GM06990 (cell line): ENCODE measurements at regions not wholly inside any gene's neighbourhood (a gene's known extent, or its start where the extent isn't known, plus 50 kb on each side); places are given as distances from the start of the nearest gene placed in this dataset.

Experiments used
- DNase-seq: peaks from one replicate; pipeline ENCODE4 v3.0.0-alpha.2; 2011; ENCODE audit not compliant: insufficient read length; ENCODE audit errors: extremely low read depth
- H3K27me3 ChIP-seq: replicated peaks from 2 replicates; pipeline ENCODE4 v1.6.0; 2011; ENCODE audit warnings: low read length; ENCODE audit not compliant: control insufficient read depth, insufficient read depth
- H3K36me3 ChIP-seq: 2 replicates; pipeline ENCODE4 v1.5.1; 2011; ENCODE audit warnings: low read length; ENCODE audit not compliant: control insufficient read depth, insufficient read depth
- H3K4me3 ChIP-seq: replicated peaks from 2 replicates; pipeline ENCODE4 v1.5.1; 2011; ENCODE audit warnings: low read depth, mild to moderate bottlenecking, control low read depth, low read length
- CTCF ChIP-seq: IDR thresholded peaks from 2 replicates; pipeline ENCODE4 v1.5.1; 2011; ENCODE audit warnings: low read length, control low read depth, mild to moderate bottlenecking, inconsistent platforms; ENCODE audit not compliant: insufficient read depth, poor library complexity, severe bottlenecking

GRCh38 chr7:85620936-85621685 is 434.3 kb upstream of the SEMA3D start:
- H3K4me3 ChIP-seq = no peak overlapping the region
- DNase-seq = no peak
- TF ChIP-seq CTCF = no peak
- no peaks in the 10 kb centered on the region for H3K36me3 ChIP-seq
- no peaks in the 10 kb centered on the region for H3K27me3 ChIP-seq

- H3K36me3 ChIP-seq = no peaks in the 10 kb centered on the region
- TF ChIP-seq CTCF = no peak
- H3K27me3 ChIP-seq = no peaks in the 10 kb centered on the region
- DNase-seq = no peak
- no peak overlapping the region for H3K4me3 ChIP-seq
Observed at GRCh38 chr7:85619236-85619635, 432.4 kb upstream of the SEMA3D start.

- Histone ChIP-seq H3K27me3 (no peaks in the 10 kb centered on the region), H3K36me3 (no peaks in the 10 kb centered on the region), H3K4me3 (no peak overlapping the region)
- TF ChIP-seq CTCF = no peak
- no peak for DNase-seq
Observed at GRCh38 chr7:85614684-85615083, 427.8 kb upstream of the SEMA3D start.

- H3K27me3 ChIP-seq = no peaks in the 10 kb centered on the region
- no peak for TF ChIP-seq CTCF
- H3K4me3 ChIP-seq = no peak overlapping the region
- H3K36me3 ChIP-seq = no peaks in the 10 kb centered on the region
- no peak for DNase-seq
Observed at GRCh38 chr7:85612514-85612913, 425.7 kb upstream of the SEMA3D start.

- Histone ChIP-seq H3K4me3 (no peak overlapping the region), H3K36me3 (no peaks in the 10 kb centered on the region), H3K27me3 (no peaks in the 10 kb centered on the region)
- no peak for DNase-seq
- no peak for TF ChIP-seq CTCF
Observed at GRCh38 chr7:85608804-85609203, 421.9 kb upstream of the SEMA3D start.

GRCh38 chr7:85602196-85602595 is 415.3 kb upstream of the SEMA3D start:
- DNase-seq = no peak
- Histone ChIP-seq H3K36me3 (no peaks in the 10 kb centered on the region), H3K4me3 (no peak overlapping the region), H3K27me3 (no peaks in the 10 kb centered on the region)
- TF ChIP-seq CTCF = no peak
